ENCODE measurements at regions not wholly inside any gene's neighbourhood (a gene's known extent, or its start where the extent isn't known, plus 50 kb on each side); places are given as distances from the start of the nearest gene placed in this dataset.
A peak's percentile ranks its signal among the peaks of the same experiment; 100 is the strongest.

DNA sequence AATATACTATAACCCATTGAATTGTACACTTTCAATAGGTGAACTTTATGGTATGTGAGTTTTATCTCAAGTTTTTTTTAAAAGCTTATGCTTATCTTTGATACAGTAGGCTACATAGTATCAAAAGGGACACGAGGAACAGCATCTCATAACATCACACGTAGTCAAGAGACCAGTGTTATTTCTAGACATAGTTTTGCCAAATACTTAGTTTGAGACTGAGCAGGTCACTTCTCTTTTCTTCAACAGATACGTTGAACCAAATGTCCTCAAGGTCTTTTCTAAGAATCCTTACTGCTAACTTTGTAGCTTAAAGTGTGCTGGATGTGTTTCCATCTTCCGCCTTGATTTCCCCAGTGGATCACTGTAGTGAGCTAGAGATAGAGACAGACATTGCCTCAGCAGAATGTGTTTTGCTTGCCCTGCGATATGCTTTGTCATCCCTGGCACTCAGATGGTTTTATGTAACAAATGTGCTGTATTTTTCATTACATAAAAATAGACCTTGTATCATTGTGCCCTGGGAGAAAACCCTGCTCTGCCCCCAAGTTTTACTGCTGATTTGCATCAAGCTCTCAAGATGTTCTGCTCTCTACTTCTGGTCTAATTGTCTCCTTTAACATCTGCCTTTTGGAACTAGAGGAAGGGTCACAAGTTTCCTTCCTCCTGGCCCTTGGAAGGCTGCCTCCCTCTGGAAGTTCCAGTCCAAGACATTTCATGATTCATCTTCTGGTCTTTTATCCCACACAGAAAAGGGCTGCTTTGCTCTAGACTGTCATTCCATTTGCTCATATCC lies 426.4 kb upstream of the RGMA start:
- no peaks in the 10 kb centered on the region for H3K36me3 ChIP-seq (replicated peaks; ENCODE audit: control insufficient read depth, insufficient read depth, low read length)
- no peak for DNase-seq
- H3K4me3 ChIP-seq (ENCODE audit: insufficient read depth, low read depth, low read length): no peak overlapping the region
- no peaks in the 10 kb centered on the region for H3K27me3 ChIP-seq (ENCODE audit: control insufficient read depth, insufficient read depth, low read length)

DNA sequence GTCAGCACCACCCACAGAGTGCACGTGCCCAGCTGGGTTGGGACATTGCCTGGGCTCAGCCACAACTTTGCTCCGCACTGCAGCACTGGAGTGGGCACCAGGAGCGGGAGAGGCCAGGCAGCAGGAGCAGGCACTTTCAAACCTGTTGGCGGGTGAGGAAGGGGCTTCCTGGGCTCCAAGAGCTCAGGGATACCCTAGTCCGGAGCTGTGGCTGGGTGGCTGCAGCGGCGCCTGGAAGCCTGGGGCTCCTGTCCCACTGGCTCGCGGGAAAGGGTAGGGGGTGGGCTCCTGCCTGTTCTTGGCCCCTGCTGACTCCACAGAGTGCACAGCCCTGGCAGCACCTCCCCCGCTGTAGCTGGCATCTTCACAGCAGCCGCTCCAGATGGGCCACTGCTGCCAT lies 417.6 kb upstream of the RGMA start:
- no peak for DNase-seq
- no peak overlapping the region for H3K4me3 ChIP-seq (ENCODE audit: insufficient read depth, low read depth, low read length)

DNA sequence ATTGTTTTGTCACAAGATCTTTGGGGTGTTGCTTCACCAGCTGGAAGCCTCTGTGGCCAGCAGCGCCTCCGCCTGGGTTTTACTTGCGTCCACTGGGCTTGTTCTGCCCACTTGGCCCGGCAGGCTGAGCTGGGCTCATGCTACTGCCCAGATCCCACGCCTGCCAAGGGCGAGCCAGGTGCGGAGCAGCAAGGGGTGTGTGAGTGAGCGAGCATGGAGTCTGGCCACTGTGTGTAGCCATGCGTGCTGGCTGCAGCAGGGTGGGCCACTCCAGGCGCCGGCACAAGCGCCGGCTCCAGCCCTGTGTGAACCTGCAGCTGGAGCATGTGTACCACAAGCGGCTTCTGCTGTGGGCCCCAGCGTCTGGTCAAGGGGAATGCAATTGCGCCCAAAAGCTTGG lies 416.5 kb upstream of the RGMA start:
- Histone ChIP-seq H3K36me3 (replicated peaks; ENCODE audit: control insufficient read depth, insufficient read depth, low read length) (no peaks in the 10 kb centered on the region), H3K27me3 (ENCODE audit: control insufficient read depth, insufficient read depth, low read length) (no peaks in the 10 kb centered on the region), H3K4me3 (ENCODE audit: insufficient read depth, low read depth, low read length) (no peak overlapping the region)
- DNase-seq: no peak

More for the DNA sequence above, 417.6 kb upstream of the RGMA start:
- Histone ChIP-seq H3K36me3 (replicated peaks; ENCODE audit: control insufficient read depth, insufficient read depth, low read length) (no peaks in the 10 kb centered on the region), H3K27me3 (ENCODE audit: control insufficient read depth, insufficient read depth, low read length) (no peaks in the 10 kb centered on the region)

DNA sequence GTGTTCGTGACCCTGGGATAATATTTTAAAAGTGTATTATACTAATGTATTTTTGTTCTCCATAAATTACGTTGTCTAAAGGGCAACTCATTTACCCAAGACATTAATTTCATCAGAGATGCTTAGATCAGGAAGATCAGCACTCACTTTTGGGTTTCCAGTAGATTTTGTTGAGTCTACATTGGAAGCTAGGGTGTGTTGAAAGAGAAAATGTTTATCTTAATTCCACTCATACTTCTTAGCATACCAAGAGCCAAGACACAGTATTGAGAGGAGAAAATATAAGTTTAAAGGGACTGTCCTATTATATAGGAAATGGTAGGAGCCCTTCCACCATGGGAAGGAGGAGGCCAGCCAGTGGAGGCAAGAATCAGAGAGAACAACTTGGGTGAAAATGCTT lies 412.9 kb upstream of the RGMA start:
- H3K36me3 ChIP-seq (replicated peaks; ENCODE audit: control insufficient read depth, insufficient read depth, low read length): no peaks in the 10 kb centered on the region
- no peak overlapping the region for H3K4me3 ChIP-seq (ENCODE audit: insufficient read depth, low read depth, low read length)
- no peak for DNase-seq

DNA sequence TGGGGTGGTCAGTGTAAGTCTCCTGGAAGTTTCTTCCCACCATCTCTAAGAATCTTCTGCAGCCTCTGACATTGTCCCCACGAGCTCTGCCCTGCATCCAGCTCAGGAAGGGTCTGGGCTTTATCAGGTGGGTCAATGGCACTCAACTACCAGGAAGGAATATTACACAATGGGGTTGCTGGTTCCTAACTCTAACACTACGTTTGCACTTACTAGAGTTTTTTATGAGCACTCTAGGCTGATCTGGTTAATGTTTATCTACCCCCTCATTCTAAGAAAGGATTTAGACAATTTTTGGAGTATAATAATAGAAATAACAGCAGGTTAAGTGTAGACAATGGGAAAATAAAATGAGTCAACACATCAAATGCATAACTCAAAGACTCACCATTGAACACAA lies 411.1 kb upstream of the RGMA start:
- H3K27me3 ChIP-seq (ENCODE audit: control insufficient read depth, insufficient read depth, low read length): no peaks in the 10 kb centered on the region
- no peak overlapping the region for H3K4me3 ChIP-seq (ENCODE audit: insufficient read depth, low read depth, low read length)
- DNase-seq: no peak
- H3K36me3 ChIP-seq (replicated peaks; ENCODE audit: control insufficient read depth, insufficient read depth, low read length): no peaks in the 10 kb centered on the region

More for the DNA sequence above, 412.9 kb upstream of the RGMA start:
- no peaks in the 10 kb centered on the region for H3K27me3 ChIP-seq (ENCODE audit: control insufficient read depth, insufficient read depth, low read length)

DNA sequence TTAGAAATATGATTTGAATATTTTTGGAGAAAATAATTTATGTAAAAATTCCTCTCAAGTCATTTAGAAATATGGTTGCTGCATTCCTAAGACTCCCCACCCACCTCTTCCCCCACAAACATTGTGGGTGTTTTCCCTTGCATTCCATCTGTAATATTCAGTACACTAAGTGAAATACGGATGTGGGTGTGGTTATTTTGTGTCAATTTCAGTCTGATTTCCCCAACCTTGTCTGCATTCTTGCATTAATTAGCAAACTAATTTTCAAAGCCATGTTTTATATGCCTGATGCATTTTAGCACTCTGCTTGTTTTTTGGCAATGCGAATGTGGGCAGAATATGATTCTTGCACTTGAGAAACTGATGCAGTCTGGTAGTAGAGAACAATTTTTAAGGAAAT lies 408.3 kb upstream of the RGMA start:
- H3K4me3 ChIP-seq (ENCODE audit: insufficient read depth, low read depth, low read length): no peak overlapping the region
- no peaks in the 10 kb centered on the region for H3K27me3 ChIP-seq (ENCODE audit: control insufficient read depth, insufficient read depth, low read length)
- no peak for DNase-seq
- H3K36me3 ChIP-seq (replicated peaks; ENCODE audit: control insufficient read depth, insufficient read depth, low read length): no peaks in the 10 kb centered on the region

DNA sequence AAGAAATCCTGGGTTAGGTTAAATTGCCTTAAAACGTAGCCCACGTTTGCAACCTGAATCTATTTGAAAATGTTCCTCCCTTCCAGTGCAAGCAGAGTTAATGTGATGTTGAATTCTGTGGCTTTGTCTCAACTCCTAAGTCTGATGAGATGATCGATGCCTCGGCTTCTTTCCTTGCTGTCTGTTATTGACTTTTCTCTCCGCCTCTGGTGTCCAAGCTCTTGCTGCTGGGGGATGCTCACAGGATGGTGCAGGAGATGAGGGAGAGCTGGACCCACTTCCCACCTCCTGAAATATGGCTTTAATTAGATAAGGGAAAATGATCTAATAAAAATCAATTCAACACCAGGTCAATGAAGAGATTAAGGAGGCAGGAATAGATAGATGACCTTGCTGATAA lies 407.9 kb upstream of the RGMA start:
- H3K36me3 ChIP-seq (replicated peaks; ENCODE audit: control insufficient read depth, insufficient read depth, low read length): no peaks in the 10 kb centered on the region
- no peak overlapping the region for H3K4me3 ChIP-seq (ENCODE audit: insufficient read depth, low read depth, low read length)
- no peaks in the 10 kb centered on the region for H3K27me3 ChIP-seq (ENCODE audit: control insufficient read depth, insufficient read depth, low read length)
- DNase-seq: no peak

DNA sequence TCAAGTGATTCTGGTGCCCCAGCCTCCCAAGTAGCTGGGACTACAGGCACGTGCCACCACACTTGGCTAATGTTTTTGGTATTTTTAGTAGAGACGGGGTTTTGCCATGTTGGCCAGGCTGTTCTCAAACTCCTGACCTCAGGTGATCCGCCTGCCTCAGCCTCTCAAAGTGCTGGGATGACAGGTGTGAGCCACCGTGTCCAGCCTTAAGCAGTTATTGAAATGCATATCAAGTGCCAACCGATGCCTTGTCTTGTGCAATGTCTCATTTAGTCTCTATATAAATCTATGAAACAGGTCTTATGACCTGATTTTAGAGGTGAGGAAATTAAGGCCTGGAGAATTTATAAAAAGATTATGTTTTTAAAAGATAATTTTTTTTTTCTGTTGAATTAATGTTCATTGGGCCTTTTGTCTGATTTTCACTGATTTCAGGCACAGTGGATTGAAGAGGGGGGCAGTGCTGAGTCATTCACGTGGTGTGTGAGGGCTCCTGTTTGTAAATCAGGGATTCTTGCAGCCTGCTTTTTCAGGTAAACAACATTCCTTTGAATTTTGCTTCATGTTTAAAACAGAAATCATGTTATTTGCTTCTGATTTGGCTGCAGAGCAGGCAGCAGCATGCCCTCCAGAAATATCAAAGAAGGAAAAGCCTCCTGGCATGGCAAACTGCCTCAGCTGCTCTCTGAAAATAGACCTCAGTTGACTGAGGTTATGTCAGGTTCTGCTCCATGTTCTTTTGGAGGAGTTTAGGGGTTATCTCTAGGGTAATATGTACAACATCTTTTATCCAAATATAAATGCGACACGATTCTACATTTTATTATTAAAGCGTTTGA lies 407.0 kb upstream of the RGMA start:
- Histone ChIP-seq H3K4me3 (ENCODE audit: insufficient read depth, low read depth, low read length) (no peak overlapping the region), H3K27me3 (ENCODE audit: control insufficient read depth, insufficient read depth, low read length) (no peaks in the 10 kb centered on the region), H3K36me3 (replicated peaks; ENCODE audit: control insufficient read depth, insufficient read depth, low read length) (no peaks in the 10 kb centered on the region)
- DNase-seq: peak; percentile 46

DNA sequence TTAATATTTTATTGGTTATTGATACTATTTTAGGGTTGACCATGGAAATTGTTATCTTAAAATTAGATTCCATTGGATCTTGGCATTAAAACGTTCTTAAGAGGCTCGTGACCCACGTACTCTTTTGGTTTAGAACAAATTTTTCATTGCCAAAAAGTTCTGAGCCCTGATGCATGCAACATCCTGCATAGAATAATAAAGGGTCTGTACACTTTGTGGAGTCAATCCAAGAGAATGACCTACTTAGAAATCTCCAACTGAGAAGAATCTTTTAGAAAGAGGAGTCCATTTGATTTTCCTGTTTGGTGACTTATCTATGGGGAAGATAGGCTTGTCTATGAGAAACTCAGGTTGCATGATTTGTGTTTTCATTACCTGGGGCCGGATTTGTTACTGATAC lies 404.2 kb upstream of the RGMA start:
- Histone ChIP-seq H3K4me3 (ENCODE audit: insufficient read depth, low read depth, low read length) (no peak overlapping the region), H3K27me3 (ENCODE audit: control insufficient read depth, insufficient read depth, low read length) (no peaks in the 10 kb centered on the region), H3K36me3 (replicated peaks; ENCODE audit: control insufficient read depth, insufficient read depth, low read length) (no peaks in the 10 kb centered on the region)
- DNase-seq: no peak

DNA sequence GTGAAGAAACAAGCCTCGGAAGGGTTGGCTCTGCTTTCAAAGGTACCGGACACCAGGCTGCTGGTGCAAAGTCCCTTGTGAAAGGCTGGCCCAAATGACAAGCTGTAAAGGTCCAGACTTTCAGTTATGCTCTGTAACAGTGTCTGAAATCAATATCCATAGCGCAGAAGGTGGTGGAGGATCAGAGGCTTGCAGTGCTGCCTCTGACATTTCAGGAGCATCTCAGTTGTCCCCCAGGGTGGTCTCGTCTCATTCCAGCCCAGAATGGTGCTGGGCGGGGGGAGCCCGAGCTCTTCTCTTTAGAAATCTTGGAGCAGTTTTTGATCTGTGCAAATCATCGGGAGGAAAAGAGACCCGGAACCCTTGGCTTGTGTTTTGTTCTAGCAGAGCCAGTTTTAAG lies 402.3 kb upstream of the RGMA start:
- no peaks in the 10 kb centered on the region for H3K27me3 ChIP-seq (ENCODE audit: control insufficient read depth, insufficient read depth, low read length)
- H3K36me3 ChIP-seq (replicated peaks; ENCODE audit: control insufficient read depth, insufficient read depth, low read length): no peaks in the 10 kb centered on the region
- DNase-seq: no peak
- no peak overlapping the region for H3K4me3 ChIP-seq (ENCODE audit: insufficient read depth, low read depth, low read length)

DNA sequence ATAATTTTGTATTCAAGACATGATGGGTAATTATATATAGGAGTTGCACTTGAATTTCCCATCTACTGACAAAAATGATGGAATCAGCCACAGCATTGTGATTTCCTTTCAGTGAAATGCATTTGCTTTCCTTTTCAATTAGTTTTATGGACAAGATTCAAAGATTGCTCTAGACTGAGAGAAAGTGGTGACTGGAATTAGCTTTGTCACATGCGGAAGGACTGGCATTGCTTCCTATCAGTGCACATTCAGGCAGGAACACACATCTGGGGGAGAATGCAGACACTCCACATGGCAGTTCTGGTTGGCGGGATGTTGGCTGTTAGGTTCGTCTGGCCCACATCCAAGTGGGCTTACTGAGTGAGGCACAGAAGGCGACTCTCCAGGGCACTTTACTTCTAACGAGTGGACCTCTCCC lies 399.3 kb upstream of the RGMA start:
- no peak for DNase-seq
- Histone ChIP-seq H3K36me3 (replicated peaks; ENCODE audit: control insufficient read depth, insufficient read depth, low read length) (no peaks in the 10 kb centered on the region), H3K4me3 (ENCODE audit: insufficient read depth, low read depth, low read length) (no peak overlapping the region), H3K27me3 (ENCODE audit: control insufficient read depth, insufficient read depth, low read length) (no peaks in the 10 kb centered on the region)

DNA sequence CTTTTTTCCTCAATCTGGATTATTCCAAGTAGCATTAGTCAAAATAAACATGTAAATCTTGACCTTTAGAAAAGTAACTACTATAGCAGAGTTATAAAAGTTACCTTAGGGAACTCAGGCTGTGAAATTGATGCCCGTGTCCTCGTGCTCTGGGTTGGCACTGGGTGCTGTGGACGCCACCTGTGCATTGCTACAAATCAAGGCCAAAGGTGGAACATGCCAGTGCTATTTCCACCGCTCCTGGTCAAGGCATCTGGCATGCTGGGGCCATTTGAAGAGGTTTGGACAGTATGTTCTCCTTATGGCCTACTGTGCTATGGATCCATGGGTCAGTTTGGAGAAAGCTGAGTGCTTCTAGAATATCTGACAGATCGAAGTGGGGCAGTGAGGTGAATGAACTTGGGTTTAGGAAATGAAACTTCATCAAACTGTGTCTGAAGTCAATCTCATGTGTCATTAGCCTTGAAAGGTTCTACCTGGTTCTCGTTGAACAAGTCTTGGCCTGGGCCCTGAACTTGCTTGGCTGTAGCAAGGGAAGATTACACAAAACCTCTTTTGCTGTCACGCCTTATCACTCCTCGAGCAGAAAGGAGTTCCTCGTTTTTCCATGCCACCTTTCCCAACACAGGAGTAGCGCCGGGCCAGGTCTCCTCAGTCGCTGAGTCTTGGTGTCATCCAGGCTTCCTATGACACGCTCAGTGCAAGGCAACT lies 397.6 kb upstream of the RGMA start:
- no peaks in the 10 kb centered on the region for H3K27me3 ChIP-seq (ENCODE audit: control insufficient read depth, insufficient read depth, low read length)
- no peaks in the 10 kb centered on the region for H3K36me3 ChIP-seq (replicated peaks; ENCODE audit: control insufficient read depth, insufficient read depth, low read length)
- no peak overlapping the region for H3K4me3 ChIP-seq (ENCODE audit: insufficient read depth, low read depth, low read length)
- DNase-seq: no peak

DNA sequence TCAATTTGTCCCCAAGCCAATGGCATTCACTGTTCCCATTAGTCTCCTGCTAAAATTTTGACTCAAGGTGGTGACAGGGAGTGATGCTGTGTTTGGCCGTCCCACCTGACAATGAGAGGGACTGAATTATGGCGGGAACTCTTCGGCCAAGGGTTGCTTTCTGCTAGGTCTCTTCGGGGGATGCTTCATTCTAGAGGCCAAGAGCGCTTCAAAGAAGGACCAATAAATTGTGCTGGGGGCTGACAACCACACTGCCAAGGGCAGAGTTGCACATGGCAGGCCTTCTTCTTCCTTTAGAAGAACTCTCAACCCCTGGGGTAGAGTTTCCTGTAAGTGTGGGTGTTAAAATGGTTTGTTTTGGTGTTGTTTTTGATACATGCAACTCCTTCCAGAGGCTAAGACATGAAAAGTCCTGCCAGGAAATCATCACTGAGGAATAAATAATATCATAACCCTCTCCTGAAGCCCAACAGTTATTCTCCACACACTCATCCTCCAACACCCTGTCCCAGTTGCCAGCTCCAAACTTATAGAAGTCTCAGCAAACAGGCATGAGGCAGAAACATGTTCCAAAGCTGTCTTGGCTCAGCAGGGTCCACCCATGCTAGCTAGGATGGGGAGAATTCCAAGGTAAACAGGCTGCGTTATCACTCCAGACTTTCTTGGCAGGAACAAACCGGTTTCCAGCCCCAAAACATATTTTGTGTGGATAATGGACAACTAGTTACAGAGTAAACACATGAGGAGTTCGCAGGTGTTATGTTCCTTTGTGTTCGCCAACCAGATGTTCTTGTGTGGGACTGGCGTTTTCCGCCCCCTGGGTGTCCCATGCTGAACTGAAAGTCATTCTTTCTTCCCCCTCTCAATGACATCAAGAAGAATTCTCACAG lies 396.7 kb upstream of the RGMA start:
- Histone ChIP-seq H3K4me3 (ENCODE audit: insufficient read depth, low read depth, low read length) (no peak overlapping the region), H3K36me3 (replicated peaks; ENCODE audit: control insufficient read depth, insufficient read depth, low read length) (no peaks in the 10 kb centered on the region), H3K27me3 (ENCODE audit: control insufficient read depth, insufficient read depth, low read length) (no peaks in the 10 kb centered on the region)
- no peak for DNase-seq

DNA sequence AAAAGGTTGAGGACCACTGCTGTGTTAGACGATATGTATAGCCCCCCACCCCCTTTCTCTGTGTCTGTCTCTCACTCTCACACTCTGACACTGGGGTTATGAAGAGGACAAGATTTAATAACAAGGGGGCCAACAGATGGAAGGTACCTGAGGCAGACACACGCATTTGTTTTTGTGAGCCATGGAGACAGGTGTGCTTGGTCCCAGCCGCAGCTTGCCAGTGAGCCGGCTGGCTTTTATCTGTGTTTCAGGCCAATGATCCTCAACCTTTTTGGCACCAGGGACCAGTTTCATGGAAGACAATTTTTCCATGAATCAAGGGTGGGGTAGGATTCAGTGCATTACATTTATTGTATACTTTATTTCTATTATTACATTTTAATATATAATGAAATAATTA lies 394.9 kb upstream of the RGMA start:
- no peak overlapping the region for H3K4me3 ChIP-seq (ENCODE audit: insufficient read depth, low read depth, low read length)
- no peaks in the 10 kb centered on the region; the same call in 1 of the 2 replicates for H3K27me3 ChIP-seq (ENCODE audit: control insufficient read depth, insufficient read depth, low read length)
- no peaks in the 10 kb centered on the region for H3K36me3 ChIP-seq (replicated peaks; ENCODE audit: control insufficient read depth, insufficient read depth, low read length)
- DNase-seq: no peak

All from H7 (cell line).